Left hindlimb (tissue), 1 donor: ENCODE measurements at regions not wholly inside any gene's neighbourhood (a gene's known extent, or its start where the extent isn't known, plus 50 kb on each side); places are given as distances from the start of the nearest gene placed in this dataset.
A peak's percentile ranks its signal among the peaks of the same experiment; 100 is the strongest.
"Not testable (repeated sequence)": the region's sequence is repeated elsewhere in the genome, so short reads cannot be mapped to it uniquely, and the experiment has no call there.

Experiments used
- DNase-seq: peaks from one replicate; pipeline ENCODE4 v3.0.0-alpha.2; 2018

DNA sequence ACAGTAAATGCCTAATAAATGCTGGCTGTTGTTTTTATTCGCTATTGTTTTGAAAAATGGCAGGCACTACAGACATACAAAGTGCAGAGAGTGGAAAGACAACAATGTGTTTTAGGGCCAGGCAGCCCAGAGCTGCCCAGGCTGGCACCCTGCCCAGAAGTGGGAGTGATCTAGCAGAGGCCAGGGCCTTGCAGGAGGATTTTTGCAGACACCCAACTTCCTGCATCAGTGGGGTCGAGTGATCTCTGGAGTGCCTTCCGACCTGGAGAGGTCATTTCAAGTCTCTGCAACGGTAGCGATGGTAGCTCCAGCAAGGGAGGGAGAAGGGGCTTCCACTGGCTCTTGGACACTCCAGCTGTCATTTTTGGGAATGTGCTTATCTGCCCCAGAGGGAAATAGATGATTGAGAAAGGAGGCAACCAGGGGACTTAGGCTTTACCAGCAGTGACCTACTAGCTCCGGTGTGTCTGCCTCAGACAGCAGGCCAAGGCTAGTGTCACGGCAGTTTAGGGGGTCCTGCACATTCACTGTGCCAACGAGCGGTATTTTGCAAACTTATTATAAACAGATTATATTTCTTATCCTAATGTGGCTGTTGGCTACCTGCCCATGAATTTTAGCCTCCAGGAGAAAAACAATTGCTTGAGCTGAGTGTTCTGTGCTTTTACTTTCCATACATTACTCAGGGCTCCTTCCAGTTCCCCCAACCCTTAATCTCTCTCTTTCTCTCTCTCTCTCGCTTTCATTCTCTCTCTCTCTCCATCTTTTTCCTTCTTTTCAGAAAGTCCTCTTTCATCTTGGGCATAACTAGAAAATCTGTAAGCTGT lies 153.9 kb upstream of the PLGLB2 start:
- DNase-seq = peak; percentile 33

DNA sequence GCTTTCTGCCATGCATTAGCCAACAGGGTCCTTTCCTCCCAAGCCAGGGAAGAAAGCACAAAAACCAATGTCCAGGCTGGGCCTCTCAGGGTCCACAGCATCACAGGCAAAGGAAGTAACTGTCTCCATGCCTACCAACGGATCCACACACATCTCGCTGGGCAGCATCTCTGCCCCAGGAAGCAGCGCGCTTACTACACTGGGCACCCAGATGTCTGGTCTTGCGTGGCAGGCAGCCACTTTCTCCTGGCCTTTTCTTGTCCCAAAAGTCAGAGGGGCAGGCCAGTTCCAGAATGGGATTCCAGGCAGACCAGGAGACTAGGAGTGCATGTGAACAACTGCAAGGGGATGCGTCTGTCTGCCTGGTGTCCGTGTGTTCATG lies 153.3 kb upstream of the PLGLB2 start:
- DNase-seq = peak; percentile 10

DNA sequence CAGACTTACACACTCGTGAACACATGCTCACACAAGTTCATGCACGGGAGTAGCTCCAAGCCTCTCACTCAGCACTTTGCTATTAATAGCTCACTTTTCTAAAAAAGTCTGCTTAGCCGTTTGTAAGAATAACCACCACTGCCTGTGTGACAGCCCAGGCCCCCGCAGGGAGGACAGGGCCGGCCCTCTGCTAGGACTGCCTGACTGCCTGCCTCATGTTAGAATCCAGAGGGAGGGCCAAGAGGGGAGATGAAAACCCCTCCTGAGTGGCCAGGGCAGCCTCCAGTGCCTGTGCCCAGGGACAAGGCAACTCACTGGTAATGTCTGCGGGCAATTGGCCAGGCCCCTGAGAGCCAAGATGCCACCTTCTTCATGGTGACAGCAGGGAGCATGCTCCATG lies 152.9 kb upstream of the PLGLB2 start:
- DNase-seq = peak; percentile 28

DNA sequence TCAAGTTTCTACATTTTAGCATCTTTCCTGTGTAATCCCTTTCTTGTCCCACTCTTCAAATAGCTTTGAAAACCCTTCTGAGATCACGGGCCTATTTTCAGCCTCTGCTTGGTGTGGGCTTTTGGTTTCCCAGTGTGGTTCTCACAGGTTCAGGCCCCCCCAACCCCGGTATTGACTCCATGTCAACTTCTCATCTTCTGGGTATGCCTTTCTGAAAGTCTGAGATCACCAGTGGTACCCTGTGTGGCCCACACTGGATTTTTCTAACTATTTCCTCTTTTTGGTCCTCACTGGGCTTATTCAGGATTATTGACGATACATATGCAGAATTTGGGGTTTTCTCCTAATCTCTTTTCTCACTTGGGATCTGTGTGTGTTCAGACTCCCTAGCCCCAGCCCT lies 146.9 kb upstream of the PLGLB2 start:
- DNase-seq = not testable (repeated sequence)

DNA sequence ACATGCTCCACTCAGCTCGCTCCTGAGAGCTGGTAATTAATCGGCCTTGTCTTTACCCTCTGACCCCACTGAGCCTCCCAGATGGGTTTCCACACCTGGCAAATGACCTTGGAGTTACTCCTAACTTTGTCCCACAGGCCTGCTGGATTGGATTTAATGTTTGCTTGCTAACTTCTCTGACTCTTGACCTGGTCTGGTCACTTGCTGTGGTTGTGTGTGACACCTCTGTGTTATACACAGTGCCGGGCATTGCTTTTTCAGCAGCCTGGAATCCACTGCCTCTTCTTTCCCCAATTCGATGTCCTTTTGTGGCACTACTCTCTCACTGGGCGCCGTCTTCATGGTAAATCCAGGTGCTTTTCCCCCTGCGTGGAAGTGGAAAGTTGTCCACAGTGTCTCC lies 145.8 kb upstream of the PLGLB2 start:
- not testable (repeated sequence) for DNase-seq

DNA sequence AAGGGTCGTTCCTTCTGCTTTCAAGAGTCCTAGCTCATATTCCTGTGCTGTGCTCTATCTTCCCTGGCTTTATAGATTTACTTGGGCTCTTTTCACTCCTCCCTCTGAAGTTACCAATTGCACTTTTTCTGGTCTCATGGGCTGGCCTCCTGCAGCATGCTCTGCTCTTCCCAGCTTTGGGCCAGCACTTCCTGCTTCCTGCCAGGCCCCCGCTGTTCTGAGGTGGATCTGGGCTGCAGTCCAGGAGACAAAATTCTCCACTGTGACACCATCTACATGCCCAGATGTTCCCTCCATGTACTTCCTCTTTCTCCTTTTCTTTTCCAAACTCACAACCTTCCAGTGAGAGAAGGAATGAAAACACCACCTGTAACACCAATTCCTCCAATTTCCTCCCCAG lies 145.2 kb upstream of the PLGLB2 start:
- not testable (repeated sequence) for DNase-seq

DNA sequence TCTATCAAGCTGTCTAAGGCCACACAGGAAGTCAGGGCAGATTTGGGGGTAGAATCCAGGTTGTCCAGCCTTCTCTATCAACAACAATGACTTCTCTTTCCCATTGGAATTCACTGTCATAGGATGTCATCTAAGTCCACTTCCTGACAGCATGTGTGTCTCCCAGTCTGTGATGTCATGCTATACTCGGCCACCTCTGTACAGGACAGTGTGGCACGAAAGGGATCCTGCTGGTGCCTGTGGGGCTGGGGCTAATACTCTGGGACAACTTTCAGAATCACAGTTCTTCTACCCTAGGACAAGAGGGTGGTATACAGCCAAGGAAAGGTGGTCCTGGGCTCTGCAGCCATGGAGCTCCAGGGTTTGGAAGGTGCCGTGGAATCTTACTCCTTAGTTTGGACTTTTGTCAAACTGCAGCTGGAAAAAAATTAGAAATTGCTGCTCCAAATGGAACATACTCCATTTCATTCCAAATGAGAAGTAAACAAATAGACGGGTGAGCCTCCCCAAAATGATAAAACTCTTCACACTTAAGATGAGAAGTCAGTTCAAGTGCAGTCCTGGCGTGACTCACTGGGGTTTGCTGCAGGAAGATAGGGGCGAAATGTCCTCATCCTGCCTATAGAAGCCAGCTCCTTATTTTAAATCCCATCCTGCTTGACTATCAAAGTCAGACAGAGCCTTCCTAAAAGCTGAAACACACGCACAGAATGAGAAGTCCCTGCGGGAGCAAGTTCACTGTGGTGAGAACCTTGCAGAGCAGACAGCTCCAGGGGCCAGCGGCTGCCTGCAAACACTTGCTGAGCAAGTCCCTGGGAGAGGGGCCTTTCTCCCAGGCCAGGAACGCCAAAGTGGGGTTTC lies 144.2 kb upstream of the PLGLB2 start:
- DNase-seq = peak; percentile 25

DNA sequence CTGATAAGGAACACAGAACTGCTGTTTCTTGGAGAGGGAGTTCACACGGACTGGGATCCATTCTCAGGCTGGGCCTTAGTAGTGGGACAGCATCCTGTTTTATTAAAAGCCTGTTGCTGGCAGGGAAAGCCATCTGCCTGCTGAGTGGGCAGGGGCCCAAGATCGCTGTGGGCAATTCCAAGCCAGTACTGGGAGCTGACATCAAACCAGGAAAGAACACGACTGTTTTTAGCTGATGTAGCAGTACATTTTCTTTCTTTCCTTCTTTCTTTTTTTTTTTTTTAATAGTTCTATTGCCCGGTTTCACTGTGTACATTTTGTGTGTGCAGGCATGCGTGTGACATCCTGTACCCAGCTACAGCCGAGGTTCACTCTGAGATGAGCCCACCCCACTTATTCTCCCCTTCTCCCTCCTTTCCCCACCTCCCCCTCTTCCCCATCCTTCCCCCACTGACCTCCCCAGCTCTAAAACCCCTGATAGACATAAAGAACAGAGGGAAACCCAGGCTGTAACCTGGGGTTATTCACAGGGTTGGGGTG lies 143.5 kb upstream of the PLGLB2 start:
- peak; percentile 39 for DNase-seq

DNA sequence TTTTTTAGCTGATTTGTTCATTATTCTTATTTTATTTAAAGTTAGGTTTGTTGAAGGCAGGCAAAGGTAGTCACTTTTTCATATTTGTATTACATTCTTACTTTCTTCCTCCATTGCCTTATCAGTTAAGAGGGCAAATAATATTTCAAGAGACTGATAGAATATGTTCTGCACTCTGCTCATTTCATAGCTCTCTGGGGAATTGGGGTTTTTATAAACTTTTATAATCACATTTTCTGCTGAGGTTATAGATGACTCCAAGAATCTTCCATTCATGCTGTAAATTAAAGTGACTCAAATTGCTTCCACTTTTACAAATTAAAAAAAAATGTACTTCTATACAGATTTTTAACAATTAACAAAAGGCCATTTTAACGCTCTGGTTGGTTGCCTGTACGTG lies 142.9 kb upstream of the PLGLB2 start:
- DNase-seq = not testable (repeated sequence)

DNA sequence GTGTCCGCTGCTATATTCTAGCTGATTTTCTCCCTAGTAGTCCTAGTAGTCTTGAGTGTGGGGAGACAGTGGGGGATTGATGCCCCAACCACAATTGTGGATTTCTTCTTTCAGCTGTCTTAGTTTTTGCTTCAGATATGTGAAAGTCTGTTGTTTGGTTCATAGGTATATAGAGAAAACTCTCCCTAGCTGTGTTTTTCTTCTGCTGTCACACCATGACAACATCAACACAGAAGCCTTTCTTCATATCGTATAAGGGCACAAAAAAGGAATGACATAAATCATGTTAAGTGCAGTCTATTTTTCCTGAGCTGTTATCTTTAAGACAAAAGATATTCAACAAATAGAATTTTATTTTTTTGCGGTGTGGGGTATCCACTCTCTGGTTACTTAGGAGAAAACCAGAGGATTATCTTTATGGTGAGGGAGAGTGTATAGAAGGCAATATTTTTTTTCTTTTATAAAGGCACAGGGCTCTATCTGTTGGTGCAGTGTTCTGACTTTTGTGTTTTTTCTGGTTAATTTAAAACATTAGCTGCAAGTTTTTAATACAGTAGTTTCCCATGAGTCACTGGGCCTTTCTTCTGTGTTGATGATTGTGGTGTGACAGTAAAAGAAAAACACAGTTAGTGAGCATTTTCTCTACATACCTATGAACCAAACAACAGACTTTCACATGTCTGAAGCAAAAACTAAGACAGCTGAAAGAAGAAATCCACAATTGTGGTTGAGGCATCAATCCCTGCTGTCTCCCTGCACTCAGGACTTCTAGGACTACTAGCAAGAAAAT lies 139.3 kb upstream of the PLGLB2 start:
- not testable (repeated sequence) for DNase-seq

DNA sequence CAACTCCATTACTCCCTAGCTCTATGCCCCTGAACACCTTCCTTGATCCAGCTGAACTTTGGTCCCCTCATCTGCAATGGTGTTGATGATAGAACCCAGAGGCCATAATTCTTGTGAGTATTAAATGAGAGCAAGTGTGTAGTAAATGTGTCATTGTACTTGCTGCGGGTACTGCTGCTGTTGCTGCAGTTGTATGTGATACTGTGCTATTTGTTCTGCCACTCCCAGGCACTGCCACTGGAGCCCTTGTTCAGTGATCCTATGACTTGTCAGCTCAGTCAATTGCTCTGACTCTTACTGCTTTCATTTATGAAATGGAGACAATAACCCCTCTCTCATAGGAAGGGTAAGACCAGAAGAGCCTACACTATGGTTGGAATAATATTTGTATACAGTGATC lies 136.9 kb upstream of the PLGLB2 start:
- not testable (repeated sequence) for DNase-seq

DNA sequence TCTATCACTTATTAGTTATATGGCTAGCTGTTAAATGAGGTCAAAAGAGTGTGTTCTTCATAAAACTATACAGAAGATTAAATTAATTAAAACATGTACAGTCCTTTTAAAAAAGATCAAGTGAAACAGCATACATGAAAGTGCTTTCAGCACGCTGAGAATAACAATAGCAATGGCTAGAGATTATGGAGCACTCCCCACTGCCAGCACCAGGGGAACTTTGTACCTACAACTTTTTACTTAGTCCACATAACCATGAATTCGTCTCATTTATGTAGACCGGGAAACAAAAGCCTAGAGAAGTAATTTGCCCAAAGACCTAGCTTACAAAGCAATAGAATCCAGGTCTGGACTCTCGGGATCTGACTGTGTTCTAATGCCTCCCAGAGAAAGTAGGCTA lies 136.5 kb upstream of the PLGLB2 start:
- not testable (repeated sequence) for DNase-seq

DNA sequence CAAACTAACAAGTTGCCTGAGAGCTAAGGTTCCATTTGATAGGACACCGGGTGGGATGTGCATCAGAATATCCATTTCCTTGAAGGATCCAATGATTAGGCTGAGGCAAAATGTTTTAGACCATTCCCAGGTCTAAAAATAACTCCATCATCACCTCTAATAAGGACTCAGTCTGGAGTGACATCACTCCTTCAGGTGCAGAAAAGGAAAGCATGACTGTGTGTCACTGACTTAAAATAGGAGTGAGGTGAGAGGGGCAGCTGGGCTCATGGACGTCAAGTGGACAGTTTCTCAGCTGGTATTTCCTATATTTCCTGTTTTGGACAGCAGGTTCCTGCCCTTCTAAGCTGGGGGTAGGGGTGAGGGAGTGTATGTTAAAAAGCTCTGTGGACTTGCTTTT lies 135.9 kb upstream of the PLGLB2 start:
- not testable (repeated sequence) for DNase-seq

DNA sequence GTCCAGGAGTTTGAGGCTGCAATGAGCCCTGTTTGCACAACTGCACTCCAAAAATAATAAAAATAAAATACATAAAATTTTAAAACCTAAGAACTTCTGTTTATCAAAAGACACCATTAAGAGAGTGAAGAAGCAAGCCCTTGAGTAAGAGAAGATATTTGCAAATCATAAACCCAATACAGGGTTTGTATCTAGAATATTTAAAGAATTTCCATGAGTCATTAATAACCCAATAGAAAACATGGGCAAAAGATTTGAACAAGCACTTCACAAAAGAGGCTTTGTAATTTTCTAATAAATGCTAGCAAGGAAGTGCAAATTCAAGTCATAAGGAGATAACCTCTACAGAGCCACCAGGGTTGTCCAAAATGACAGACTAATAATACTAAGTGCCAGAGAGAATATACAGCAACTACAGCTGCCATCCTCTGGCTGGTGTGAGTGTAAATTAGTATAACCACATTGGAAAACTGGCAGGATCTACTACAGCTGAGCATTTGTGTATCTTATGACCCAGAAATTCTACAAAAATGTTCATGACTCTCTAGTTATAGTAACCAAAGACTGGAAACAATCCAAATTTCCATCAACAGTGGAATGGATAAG lies 133.0 kb upstream of the PLGLB2 start:
- DNase-seq = not testable (repeated sequence)

DNA sequence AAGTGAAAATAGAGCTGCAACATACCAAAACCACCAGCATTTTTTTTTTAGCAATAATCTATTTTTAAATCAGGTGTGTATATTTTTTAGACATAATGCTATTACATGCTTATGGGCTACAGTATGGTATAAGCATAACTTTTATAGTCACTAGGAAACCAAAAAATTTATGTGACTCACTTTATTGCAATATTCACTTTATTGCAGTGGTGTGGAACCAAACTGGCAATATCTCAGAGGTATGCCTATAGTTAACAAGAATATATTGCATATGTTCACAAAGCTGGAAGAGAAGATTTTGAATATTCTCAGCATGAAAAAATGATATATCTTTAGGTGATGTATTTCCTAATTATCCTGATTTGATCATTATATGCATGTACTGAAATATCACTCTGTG lies 128.8 kb upstream of the PLGLB2 start:
- not testable (repeated sequence) for DNase-seq

DNA sequence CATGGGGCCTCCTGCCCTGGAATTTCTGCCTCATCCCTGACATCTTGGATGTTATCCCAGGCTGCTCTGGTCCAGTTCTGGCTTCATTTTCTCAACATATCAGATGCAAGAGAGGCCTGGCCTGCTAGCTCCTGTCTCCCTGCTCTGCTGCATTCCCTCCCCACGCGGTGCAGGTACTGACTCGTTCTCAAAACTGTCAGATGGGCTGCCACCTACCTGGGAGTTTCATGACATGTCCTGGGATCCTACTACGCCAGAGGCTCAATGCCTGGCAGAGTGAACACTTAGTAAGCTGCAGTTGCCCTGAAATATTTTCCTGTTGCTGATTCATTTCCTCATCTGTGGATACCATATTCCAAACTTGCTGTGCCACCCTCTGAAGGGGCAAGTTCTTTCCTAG lies 126.7 kb upstream of the PLGLB2 start:
- not testable (repeated sequence) for DNase-seq

DNA sequence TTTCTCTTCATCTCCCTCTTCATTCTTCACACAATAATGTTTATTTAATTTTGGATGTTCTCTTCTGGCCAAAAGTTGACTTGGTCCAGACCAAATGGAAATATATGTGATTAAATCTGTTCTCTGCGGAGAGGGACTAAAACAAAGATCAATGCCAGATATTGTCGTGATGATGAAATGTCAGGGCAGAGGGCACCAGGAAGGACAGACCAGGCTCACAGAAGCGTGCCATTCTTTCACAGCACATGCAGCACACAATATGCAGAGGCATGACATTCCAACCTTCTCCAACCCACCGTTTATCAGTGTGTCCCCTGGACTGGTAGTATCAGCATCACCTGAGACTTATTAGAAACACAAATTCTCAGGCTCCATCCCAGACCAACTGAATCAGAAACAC lies 125.2 kb upstream of the PLGLB2 start:
- not testable (repeated sequence) for DNase-seq

DNA sequence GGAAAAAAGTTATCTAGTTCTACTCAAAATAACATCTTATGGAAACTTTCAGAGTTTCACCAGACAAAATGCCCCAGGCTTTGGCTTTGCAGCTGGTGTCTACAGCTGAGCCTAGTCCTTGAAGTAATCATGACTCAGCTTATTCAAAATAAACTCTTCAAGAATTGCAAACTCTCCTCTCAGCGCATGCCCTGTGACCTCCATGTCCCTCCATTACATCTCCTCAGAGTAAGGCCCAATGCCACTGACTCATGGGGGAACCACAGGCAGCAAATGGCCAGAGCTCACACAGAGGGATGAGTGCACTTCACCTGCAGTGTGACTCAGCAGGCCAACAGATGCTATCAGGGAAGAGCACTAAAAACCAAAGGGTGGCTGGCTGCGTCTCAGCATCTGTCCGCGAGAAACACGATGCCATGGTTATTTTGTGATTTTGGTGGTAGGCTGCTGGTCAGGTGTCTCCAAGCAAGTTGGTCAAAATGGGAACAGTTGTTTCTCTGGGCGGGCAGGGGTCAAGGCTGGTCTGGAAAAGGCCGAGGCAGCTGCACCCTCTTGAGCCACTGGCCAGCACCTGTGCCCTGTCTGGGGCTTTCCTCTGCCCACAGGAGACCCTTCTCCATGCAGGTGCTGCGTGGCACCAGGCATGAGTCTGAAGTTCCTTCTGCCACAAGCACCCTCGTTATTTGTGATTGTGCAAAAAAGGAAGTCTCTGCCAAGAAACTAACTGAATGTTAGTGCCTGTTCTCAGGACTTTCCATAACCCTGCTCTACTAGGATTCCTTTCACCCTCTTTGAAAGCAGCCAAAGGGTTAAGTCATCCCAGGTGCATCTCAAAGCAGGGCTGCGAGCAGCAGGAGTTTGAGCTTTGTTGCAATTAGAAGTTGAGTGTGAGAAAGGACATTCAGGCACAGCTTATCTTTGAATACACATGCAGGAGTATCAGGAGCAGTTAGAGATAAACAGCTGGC lies 118.1 kb upstream of the PLGLB2 start:
- DNase-seq = not testable (repeated sequence)

DNA sequence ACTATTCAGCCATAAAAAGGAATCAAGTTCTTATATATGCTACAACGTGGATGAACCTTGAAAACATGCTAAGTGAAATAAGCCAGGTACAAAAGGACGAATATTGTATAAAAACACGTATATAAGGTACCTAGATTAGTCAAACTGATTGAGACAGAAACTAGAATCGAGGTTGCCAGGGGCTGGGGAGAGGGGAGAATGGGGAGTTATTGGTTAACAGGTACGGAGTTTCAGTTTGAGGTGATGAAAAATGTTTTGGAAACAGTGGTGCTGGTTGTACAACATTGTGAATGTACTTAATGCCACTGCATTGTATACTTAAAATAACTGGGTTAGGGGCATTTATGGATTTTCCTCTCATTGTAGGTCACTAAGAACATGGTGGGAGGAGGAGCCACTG lies 117.0 kb upstream of the PLGLB2 start:
- DNase-seq = not testable (repeated sequence)

DNA sequence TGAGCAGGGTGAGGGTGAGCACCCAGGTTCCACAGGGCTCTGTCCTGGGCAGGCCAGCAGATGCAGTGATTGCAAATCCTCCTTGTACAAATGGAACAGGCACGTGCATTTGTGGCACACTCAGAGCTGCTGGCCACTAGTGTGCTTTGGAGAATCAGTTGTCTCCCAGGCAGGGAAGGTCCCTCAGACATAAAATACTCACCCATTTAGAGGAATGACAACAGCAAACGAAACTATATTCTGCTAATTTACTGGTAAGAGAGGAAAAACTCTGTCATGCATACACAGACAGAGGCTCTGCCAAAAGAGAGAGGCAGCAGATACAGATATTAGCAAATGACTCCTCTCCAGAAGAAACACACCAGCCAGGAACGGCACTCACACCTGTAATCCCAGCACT lies 116.5 kb upstream of the PLGLB2 start:
- DNase-seq = not testable (repeated sequence)
